B cell (primary cell): ENCODE measurements at regions not wholly inside any gene's neighbourhood (a gene's known extent, or its start where the extent isn't known, plus 50 kb on each side); places are given as distances from the start of the nearest gene placed in this dataset.

Experiments used
- ATAC-seq: fragments of 200-7000 bp; cut with Tn5 transposase; one replicate; pipeline ENCODE4 v1.10.0; 2021; ENCODE audit warnings: low read depth, mild to moderate bottlenecking, moderate number of reproducible peaks, moderate library complexity
- CTCF ChIA-PET: fragments of 350-600 bp; sonication (Branson Sonifier 250); formaldehyde crosslinking; loops from one replicate; lab custom pipeline; 2021; ENCODE audit warnings: antibody characterized with exemption, inconsistent platforms; lab: Charles Lee
- POLR2A ChIA-PET: fragments of 350-600 bp; sonication (Branson Sonifier 250); formaldehyde crosslinking; loops from one replicate; lab custom pipeline; 2021; ENCODE audit warnings: antibody characterized with exemption; lab: Charles Lee
- DNase-seq: peaks from one replicate; pipeline ENCODE4 v3.0.0; 2013
- H2AFZ ChIP-seq: 2 replicates; pipeline ENCODE4 v1.6.1; 2012; ENCODE audit warnings: mild to moderate bottlenecking, low read depth, low read length; ENCODE audit not compliant: insufficient read depth, poor library complexity, severe bottlenecking
- H3K27ac ChIP-seq, 2 donors: 1 replicate in 1 of 2; 2 replicates in 1 of 2; pipeline ENCODE4 v1.5.1; 2012 to 2013; ENCODE audit warnings: low read length in 2 of 2, mild to moderate bottlenecking in 2 of 2, moderate library complexity in 1 of 2
- H3K27me3 ChIP-seq, 4 experiments: fragments of 200-600 bp in 1 of 4; sonication (generic) in 1 of 4; replicated peaks in 1 of 4; 1 replicate in 2 of 4; 2 replicates in 2 of 4; pipeline versions ENCODE4 v1.6.1 to v1.7.0; 2013 to 2016; ENCODE audit warnings: low read length in 3 of 4, mild to moderate bottlenecking in 2 of 4, mixed read lengths in 1 of 4, moderate library complexity in 1 of 4; ENCODE audit not compliant: insufficient read depth in 4 of 4, control insufficient read depth in 3 of 4; ENCODE audit errors: control extremely low read depth in 1 of 4
- H3K36me3 ChIP-seq, 2 experiments: replicated peaks in 1 of 2; 1 replicate in 1 of 2; 2 replicates in 1 of 2; pipeline versions ENCODE4 v1.6.1 to v1.7.1; 2013; ENCODE audit warnings: low read length in 1 of 2; ENCODE audit not compliant: insufficient read depth in 2 of 2, control insufficient read depth in 1 of 2; ENCODE audit errors: control extremely low read depth in 1 of 2, extremely low read depth in 1 of 2
- H3K4me1 ChIP-seq, 2 donors: fragments of 200-600 bp in 1 of 2; sonication (generic) in 1 of 2; 1 replicate in 1 of 2; 2 replicates in 1 of 2; pipeline versions ENCODE4 v1.5.1 to v1.6.1; 2013 to 2017; ENCODE audit warnings: low read length in 2 of 2; ENCODE audit not compliant: control insufficient read depth in 2 of 2, insufficient read depth in 2 of 2
- H3K4me2 ChIP-seq: replicated peaks from 2 replicates; pipeline ENCODE3; 2012; ENCODE audit warnings: mild to moderate bottlenecking, low read depth, low read length; ENCODE audit not compliant: poor library complexity, severe bottlenecking
- H3K4me3 ChIP-seq, 5 experiments: fragments of 200-600 bp in 1 of 5; sonication (generic) in 1 of 5; 1 replicate in 3 of 5; 2 replicates in 2 of 5; pipeline versions ENCODE4 v1.5.1 to v1.7.0; 2011 to 2016; ENCODE audit warnings: low read length in 4 of 5, mild to moderate bottlenecking in 4 of 5, low read depth in 2 of 5, control low read depth in 1 of 5, moderate library complexity in 1 of 5; ENCODE audit not compliant: insufficient read depth in 1 of 5; ENCODE audit errors: control extremely low read depth in 1 of 5, extremely low read depth in 1 of 5
- H3K79me2 ChIP-seq: fragments of 200-600 bp; sonication (generic); one replicate; pipeline ENCODE4 v1.6.0; 2016; ENCODE audit warnings: low read length; ENCODE audit not compliant: control insufficient read depth, insufficient read depth
- H3K9ac ChIP-seq: fragments of 200-600 bp; sonication (generic); 2 replicates; pipeline ENCODE4 v1.6.1; 2017; ENCODE audit warnings: mild to moderate bottlenecking, low read length, moderate library complexity
- H3K9me3 ChIP-seq, 3 donors: one replicate each; pipeline versions ENCODE4 v1.6.1 to v1.7.1; 2013; ENCODE audit warnings: low read length in 2 of 3; ENCODE audit not compliant: control insufficient read depth in 2 of 3, insufficient read depth in 1 of 3; ENCODE audit errors: control extremely low read depth in 1 of 3
- H4K20me1 ChIP-seq: 2 replicates; pipeline ENCODE4 v1.6.0; 2012; ENCODE audit warnings: mild to moderate bottlenecking, low read length; ENCODE audit not compliant: insufficient read depth, control insufficient read depth, poor library complexity, severe bottlenecking
- H3K27ac Mint-ChIP-seq: one replicate; pipeline ENCODE4 v1.8.0; 2021; ENCODE audit warnings: mixed read lengths
- H3K27me3 Mint-ChIP-seq: one replicate; pipeline ENCODE4 v1.8.0; 2021; ENCODE audit warnings: mixed read lengths
- H3K4me1 Mint-ChIP-seq: one replicate; pipeline ENCODE4 v1.8.0; 2021; ENCODE audit warnings: mixed read lengths
- H3K4me3 Mint-ChIP-seq: one replicate; pipeline ENCODE4 v1.8.0; 2021; ENCODE audit warnings: mixed read lengths
- H3K9me3 Mint-ChIP-seq: one replicate; pipeline ENCODE4 v1.8.0; 2022; ENCODE audit warnings: mixed read lengths; ENCODE audit not compliant: insufficient read depth
- EZH2 ChIP-seq: IDR thresholded peaks from 2 replicates; pipeline ENCODE4 v1.6.1; 2012; ENCODE audit warnings: borderline replicate concordance, low read depth, mild to moderate bottlenecking, moderate library complexity, low read length; ENCODE audit not compliant: insufficient read depth, poor library complexity, severe bottlenecking
- WGBS: methylation state at CpG from one replicate; pipeline ENCODE4 v1.1.5; 2013; ENCODE audit warnings: missing lambda C conversion rate; ENCODE audit not compliant: insufficient coverage; 5-methylcytosine and 5-hydroxymethylcytosine counted together
- intact Hi-C: fragments of 100-400 bp; cut with micrococcal nuclease; formaldehyde crosslinking; loops from one replicate; pipeline ENCODE4 v1.10.0; 2022
- TF ChIP-seq, protein P1 (sequence below): fragments of 200-600 bp; IDR thresholded peaks from one replicate; pipeline ENCODE4 v1.8.0; 2022; ENCODE audit warnings: antibody characterized with exemption, mild to moderate bottlenecking

DNA sequence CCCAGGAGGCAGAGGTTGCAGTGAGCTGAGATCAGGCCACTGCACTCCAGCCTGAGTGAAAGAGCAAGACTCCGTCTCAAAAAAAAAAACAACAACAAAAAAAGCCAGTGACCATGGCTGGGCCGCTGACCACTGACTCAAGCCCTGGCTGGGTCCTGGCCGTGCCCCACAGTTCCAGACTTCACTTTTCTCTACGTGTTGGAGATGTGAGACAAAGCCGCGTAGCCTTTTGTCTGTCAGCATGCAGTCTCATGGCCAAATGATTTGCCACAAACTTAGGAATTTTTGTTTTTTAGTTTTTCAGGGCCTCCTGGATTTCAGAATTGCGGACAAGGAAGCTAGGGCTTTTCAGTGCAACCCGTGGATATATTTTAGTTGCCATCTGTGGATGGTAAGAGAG, 89.3 kb upstream of the CIBAR2 start:
- Mint-ChIP-seq H3K27me3 (peaks cover 8% of the 10 kb centered on the region), H3K4me1 (no peaks in the 10 kb centered on the region), H3K27ac (no peak overlapping the region), H3K4me3 (no peak overlapping the region), H3K9me3 (no peaks in the 10 kb centered on the region)
- ChIA-PET CTCF (no interaction called here), POLR2A (no interaction called here)
- H3K4me1 ChIP-seq, result no peaks in the 10 kb centered on the region
- H3K4me2 ChIP-seq, result no peak overlapping the region
- intact Hi-C loops, result no loop called here
- no peak overlapping the region for H2AFZ ChIP-seq
- no peak for ATAC-seq
- H3K9ac ChIP-seq, result no peak overlapping the region
- H3K79me2 ChIP-seq, result no peaks in the 10 kb centered on the region
- peaks cover 0 to 4% (median 0%) of the 10 kb centered on the region in 3 donors for H3K9me3 ChIP-seq
- WGBS, result 91% methylated on average over 8 of the region's 8 CpGs
- no peaks in the 10 kb centered on the region for H3K27me3 ChIP-seq
- no peak overlapping the region for H3K27ac ChIP-seq
- no peak overlapping the region for H3K4me3 ChIP-seq
- no peaks in the 10 kb centered on the region for H3K36me3 ChIP-seq
- TF ChIP-seq, protein P1, sequence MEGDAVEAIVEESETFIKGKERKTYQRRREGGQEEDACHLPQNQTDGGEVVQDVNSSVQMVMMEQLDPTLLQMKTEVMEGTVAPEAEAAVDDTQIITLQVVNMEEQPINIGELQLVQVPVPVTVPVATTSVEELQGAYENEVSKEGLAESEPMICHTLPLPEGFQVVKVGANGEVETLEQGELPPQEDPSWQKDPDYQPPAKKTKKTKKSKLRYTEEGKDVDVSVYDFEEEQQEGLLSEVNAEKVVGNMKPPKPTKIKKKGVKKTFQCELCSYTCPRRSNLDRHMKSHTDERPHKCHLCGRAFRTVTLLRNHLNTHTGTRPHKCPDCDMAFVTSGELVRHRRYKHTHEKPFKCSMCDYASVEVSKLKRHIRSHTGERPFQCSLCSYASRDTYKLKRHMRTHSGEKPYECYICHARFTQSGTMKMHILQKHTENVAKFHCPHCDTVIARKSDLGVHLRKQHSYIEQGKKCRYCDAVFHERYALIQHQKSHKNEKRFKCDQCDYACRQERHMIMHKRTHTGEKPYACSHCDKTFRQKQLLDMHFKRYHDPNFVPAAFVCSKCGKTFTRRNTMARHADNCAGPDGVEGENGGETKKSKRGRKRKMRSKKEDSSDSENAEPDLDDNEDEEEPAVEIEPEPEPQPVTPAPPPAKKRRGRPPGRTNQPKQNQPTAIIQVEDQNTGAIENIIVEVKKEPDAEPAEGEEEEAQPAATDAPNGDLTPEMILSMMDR, result no peak
- TF ChIP-seq EZH2, result no peak
- no peak for DNase-seq
- no peaks in the 10 kb centered on the region for H4K20me1 ChIP-seq

GRCh38 chr16:85202051-85202601, 89.9 kb upstream of the CIBAR2 start:
- Histone ChIP-seq H3K4me1 (no peaks in the 10 kb centered on the region), H4K20me1 (no peaks in the 10 kb centered on the region), H3K27me3 (no peaks in the 10 kb centered on the region), H3K36me3 (no peaks in the 10 kb centered on the region), H3K9me3 (peaks cover 0 to 4% (median 0%) of the 10 kb centered on the region in 3 donors), H3K4me2 (no peak overlapping the region), H3K4me3 (no peak overlapping the region), H3K27ac (no peak overlapping the region), H3K79me2 (no peaks in the 10 kb centered on the region), H2AFZ (no peak overlapping the region), H3K9ac (no peak overlapping the region)
- H3K27me3 Mint-ChIP-seq, result peaks cover 8% of the 10 kb centered on the region
- no peaks in the 10 kb centered on the region for H3K9me3 Mint-ChIP-seq
- DNase-seq (no peak), ATAC-seq (no peak)
- H3K4me1 Mint-ChIP-seq, result no peaks in the 10 kb centered on the region
- POLR2A ChIA-PET, result no interaction called here
- H3K4me3 Mint-ChIP-seq, result no peak overlapping the region
- CTCF ChIA-PET, result no interaction called here
- no peak overlapping the region for H3K27ac Mint-ChIP-seq
- no peak for TF ChIP-seq EZH2
- TF ChIP-seq, protein P1, result no peak
- intact Hi-C loops, result no loop called here
- 80% methylated on average over 10 of the region's 14 CpGs for WGBS
